ENCODE measurements at regions not wholly inside any gene's neighbourhood (a gene's known extent, or its start where the extent isn't known, plus 50 kb on each side); places are given as distances from the start of the nearest gene placed in this dataset.
"Not testable (repeated sequence)": the region's sequence is repeated elsewhere in the genome, so short reads cannot be mapped to it uniquely, and the experiment has no call there.

- Histone ChIP-seq H3K27me3 (ENCODE audit: insufficient read depth, poor library complexity, severe bottlenecking) (peaks cover 4% of the 10 kb centered on the region), H3K4me3 (replicated peaks; ENCODE audit: insufficient read depth, low read length) (no peak overlapping the region), H3K27ac (replicated peaks) (no peak overlapping the region)
- TF ChIP-seq SPI1 (IDR thresholded peaks at IDR 0.05; ENCODE audit: borderline replicate concordance, low read depth): no peak
- no peak for TF ChIP-seq POLR2AphosphoS5 (IDR thresholded peaks at IDR 0.05; ENCODE audit: low read depth)
- no peak for TF ChIP-seq CTCF (IDR thresholded peaks at IDR 0.05; ENCODE audit: insufficient read depth, low read length)
- no peak for TF ChIP-seq REST (IDR thresholded peaks at IDR 0.05; ENCODE audit: insufficient replicate concordance, low read depth)
- TF ChIP-seq GABPA (IDR thresholded peaks at IDR 0.05; ENCODE audit: low read depth): no peak
- DNase-seq (ENCODE audit: low read depth in 1 of 2, low spot score in 1 of 2): no peak
Measured at GRCh38 chr6:137550535-137550934, 56.3 kb upstream of the OLIG3 start.

- TF ChIP-seq REST (IDR thresholded peaks at IDR 0.05; ENCODE audit: insufficient replicate concordance, low read depth): no peak
- no peak for TF ChIP-seq POLR2AphosphoS5 (IDR thresholded peaks at IDR 0.05; ENCODE audit: low read depth)
- TF ChIP-seq GABPA (IDR thresholded peaks at IDR 0.05; ENCODE audit: low read depth): no peak
- no peak for TF ChIP-seq CTCF (IDR thresholded peaks at IDR 0.05; ENCODE audit: insufficient read depth, low read length)
- TF ChIP-seq SPI1 (IDR thresholded peaks at IDR 0.05; ENCODE audit: borderline replicate concordance, low read depth): no peak
- Histone ChIP-seq H3K27ac (replicated peaks) (no peak overlapping the region), H3K27me3 (ENCODE audit: insufficient read depth, poor library complexity, severe bottlenecking) (peaks cover 4% of the 10 kb centered on the region), H3K4me3 (replicated peaks; ENCODE audit: insufficient read depth, low read length) (no peak overlapping the region)
- DNase-seq (ENCODE audit: low read depth in 1 of 2, low spot score in 1 of 2): no peak
Measured at GRCh38 chr6:137552146-137552545, 58.0 kb upstream of the OLIG3 start.

GRCh38 chr6:137552809-137553208 lies 58.6 kb upstream of the OLIG3 start:
- no peak for DNase-seq (ENCODE audit: low read depth in 1 of 2, low spot score in 1 of 2)
- Histone ChIP-seq H3K4me3 (replicated peaks; ENCODE audit: insufficient read depth, low read length) (no peak overlapping the region), H3K27ac (replicated peaks) (no peak overlapping the region), H3K27me3 (ENCODE audit: insufficient read depth, poor library complexity, severe bottlenecking) (peaks cover 2% of the 10 kb centered on the region)
- TF ChIP-seq GABPA (IDR thresholded peaks at IDR 0.05; ENCODE audit: low read depth): no peak
- TF ChIP-seq SPI1 (IDR thresholded peaks at IDR 0.05; ENCODE audit: borderline replicate concordance, low read depth): no peak
- TF ChIP-seq POLR2AphosphoS5 (IDR thresholded peaks at IDR 0.05; ENCODE audit: low read depth): no peak
- no peak for TF ChIP-seq CTCF (IDR thresholded peaks at IDR 0.05; ENCODE audit: insufficient read depth, low read length)
- no peak for TF ChIP-seq REST (IDR thresholded peaks at IDR 0.05; ENCODE audit: insufficient replicate concordance, low read depth)

GRCh38 chr6:137559521-137560183 lies 65.5 kb upstream of the OLIG3 start:
- H3K27me3 ChIP-seq (ENCODE audit: insufficient read depth, poor library complexity, severe bottlenecking); DNase-seq (ENCODE audit: low read depth in 1 of 2, low spot score in 1 of 2); H3K4me3 ChIP-seq (replicated peaks; ENCODE audit: insufficient read depth, low read length); H3K27ac ChIP-seq (replicated peaks): not testable (repeated sequence)

Data from HL-60 (cell line).